ENCODE measurements at regions not wholly inside any gene's neighbourhood (a gene's known extent, or its start where the extent isn't known, plus 50 kb on each side); places are given as distances from the start of the nearest gene placed in this dataset.

DNA sequence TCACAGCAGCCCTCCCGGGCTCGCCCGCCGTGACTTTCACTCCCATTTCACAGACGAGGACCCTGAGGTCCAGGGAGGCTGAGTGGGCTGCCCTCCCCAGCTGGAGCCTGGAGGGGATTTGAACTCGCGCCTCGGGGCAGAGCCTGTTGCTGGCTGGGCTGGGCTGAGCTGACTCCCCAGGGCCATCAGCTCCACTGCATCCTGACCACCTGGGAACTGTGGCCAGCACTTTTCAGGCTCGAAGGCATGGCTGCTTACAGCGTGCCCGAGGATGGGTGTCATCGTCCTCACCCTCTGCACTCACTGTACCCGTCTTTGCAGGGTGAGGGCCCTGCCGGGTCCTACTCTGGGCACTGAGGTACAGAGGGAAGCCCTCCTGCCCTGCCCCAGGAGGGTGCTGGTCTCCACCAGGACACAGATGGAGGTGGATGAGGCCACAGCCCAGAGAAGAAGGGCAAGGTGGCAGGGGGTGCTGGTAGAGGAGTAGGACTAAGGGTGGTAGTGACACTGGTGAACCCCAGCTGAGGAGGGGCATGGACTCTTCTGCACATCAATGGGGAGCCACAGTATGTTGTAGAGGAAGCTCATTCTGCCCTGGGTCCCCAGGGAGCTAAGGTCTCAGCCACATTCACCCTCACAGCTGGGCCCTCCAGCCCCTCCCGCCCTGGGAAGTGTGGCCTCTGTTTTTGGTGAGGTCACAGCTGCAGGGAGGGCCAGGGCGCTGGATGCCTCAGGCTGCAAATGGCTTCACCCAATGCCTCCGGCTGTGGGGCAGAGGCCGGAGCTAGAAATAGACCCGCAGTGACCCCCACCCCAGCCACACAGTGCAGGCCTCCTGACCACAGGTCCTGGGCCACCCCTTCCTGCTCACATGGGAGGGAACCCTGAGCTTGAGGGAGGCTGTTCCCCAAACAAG lies 365.1 kb upstream of the SFSWAP start:
- WGBS, 2 donors = 74 to 81% methylated on average over 15 of the region's 19 CpGs
- H3K9me3 ChIP-seq (ENCODE audit: control insufficient read depth in 4 of 4, insufficient read depth in 3 of 4, low read length in 3 of 4) = no peaks in the 10 kb centered on the region
- H3K27ac ChIP-seq (ENCODE audit: low read depth in 1 of 2, low read length in 1 of 2) = no peak overlapping the region
- TF ChIP-seq, protein P1, sequence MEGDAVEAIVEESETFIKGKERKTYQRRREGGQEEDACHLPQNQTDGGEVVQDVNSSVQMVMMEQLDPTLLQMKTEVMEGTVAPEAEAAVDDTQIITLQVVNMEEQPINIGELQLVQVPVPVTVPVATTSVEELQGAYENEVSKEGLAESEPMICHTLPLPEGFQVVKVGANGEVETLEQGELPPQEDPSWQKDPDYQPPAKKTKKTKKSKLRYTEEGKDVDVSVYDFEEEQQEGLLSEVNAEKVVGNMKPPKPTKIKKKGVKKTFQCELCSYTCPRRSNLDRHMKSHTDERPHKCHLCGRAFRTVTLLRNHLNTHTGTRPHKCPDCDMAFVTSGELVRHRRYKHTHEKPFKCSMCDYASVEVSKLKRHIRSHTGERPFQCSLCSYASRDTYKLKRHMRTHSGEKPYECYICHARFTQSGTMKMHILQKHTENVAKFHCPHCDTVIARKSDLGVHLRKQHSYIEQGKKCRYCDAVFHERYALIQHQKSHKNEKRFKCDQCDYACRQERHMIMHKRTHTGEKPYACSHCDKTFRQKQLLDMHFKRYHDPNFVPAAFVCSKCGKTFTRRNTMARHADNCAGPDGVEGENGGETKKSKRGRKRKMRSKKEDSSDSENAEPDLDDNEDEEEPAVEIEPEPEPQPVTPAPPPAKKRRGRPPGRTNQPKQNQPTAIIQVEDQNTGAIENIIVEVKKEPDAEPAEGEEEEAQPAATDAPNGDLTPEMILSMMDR (IDR thresholded peaks at IDR 0.05; ENCODE audit: control extremely low read depth, extremely low read depth) = no peak
- peaks cover 0 to 20% (median 11%) of the 10 kb centered on the region in 3 donors for H3K27me3 ChIP-seq (ENCODE audit: control insufficient read depth in 3 of 3, insufficient read depth in 3 of 3, low read length in 2 of 3)
- H3K4me3 ChIP-seq = no peak overlapping the region
- no peaks in the 10 kb centered on the region for H3K36me3 ChIP-seq (ENCODE audit: control insufficient read depth in 4 of 4, insufficient read depth in 4 of 4, low read length in 4 of 4)
- H3K9ac ChIP-seq (ENCODE audit: insufficient read depth in 1 of 2, low read length in 2 of 2) = no peak overlapping the region
- ATAC-seq (ENCODE audit: insufficient read depth, low FRiP score) = no peak
- DNase-seq = no peak
- H3K4me1 ChIP-seq (ENCODE audit: control insufficient read depth in 5 of 5, insufficient read depth in 5 of 5, low read length in 5 of 5) = no peaks in the 10 kb centered on the region

DNA sequence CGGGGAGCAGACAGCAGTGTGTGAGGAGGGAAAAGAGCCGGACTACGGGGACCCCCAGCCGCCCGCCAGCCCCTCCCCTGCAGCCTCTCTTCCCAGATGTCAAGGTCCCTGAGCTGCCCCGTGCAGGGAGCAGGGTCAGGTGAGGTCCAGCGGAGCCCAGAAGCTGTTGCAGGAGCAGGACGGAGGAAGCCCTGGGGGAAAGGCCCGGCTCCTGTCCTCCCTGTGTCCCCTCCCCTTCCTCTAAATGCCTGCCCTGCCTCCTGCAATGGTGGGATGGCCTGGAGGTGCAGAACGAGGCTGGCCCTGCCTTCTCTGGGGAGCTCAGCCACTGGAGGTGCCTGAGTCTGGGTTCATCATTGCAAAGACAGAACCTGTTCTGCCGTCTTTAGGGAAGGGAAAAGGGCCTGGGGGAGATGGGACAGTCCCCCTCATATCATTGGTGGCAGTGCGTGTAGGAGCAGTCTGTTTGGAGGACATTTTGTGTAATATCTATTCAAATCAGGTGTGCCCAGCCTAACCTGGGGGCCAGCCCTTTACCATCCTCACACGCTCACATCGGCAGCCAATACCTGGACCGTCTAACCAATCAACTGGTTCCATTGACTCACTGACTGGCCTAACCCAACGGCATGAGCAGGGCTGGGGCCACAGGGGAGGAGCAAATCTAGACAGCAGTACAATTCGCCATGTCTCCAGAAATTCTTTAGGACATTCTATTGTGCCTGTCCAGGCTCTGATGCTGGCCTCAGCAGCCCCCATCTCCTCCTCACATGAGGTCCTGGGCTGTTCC lies 364.1 kb upstream of the SFSWAP start:
- Histone ChIP-seq H3K4me3 (no peak overlapping the region), H3K4me1 (ENCODE audit: control insufficient read depth in 5 of 5, insufficient read depth in 5 of 5, low read length in 5 of 5) (no peaks in the 10 kb centered on the region), H3K27ac (ENCODE audit: low read depth in 1 of 2, low read length in 1 of 2) (no peak overlapping the region), H3K27me3 (ENCODE audit: control insufficient read depth in 3 of 3, insufficient read depth in 3 of 3, low read length in 2 of 3) (peaks cover 0 to 20% (median 11%) of the 10 kb centered on the region in 3 donors), H3K9ac (ENCODE audit: insufficient read depth in 1 of 2, low read length in 2 of 2) (no peak overlapping the region), H3K9me3 (ENCODE audit: control insufficient read depth in 4 of 4, insufficient read depth in 3 of 4, low read length in 3 of 4) (peaks cover 0 to 3% (median 0%) of the 10 kb centered on the region in 4 donors), H3K36me3 (ENCODE audit: control insufficient read depth in 4 of 4, insufficient read depth in 4 of 4, low read length in 4 of 4) (no peaks in the 10 kb centered on the region)
- WGBS, 2 donors = 63 to 72% methylated on average over 12 to 17 of the region's 17 CpGs
- TF ChIP-seq, protein P1 (IDR thresholded peaks at IDR 0.05; ENCODE audit: control extremely low read depth, extremely low read depth) = no peak
- ATAC-seq (ENCODE audit: insufficient read depth, low FRiP score) = no peak
- no peak for DNase-seq

DNA sequence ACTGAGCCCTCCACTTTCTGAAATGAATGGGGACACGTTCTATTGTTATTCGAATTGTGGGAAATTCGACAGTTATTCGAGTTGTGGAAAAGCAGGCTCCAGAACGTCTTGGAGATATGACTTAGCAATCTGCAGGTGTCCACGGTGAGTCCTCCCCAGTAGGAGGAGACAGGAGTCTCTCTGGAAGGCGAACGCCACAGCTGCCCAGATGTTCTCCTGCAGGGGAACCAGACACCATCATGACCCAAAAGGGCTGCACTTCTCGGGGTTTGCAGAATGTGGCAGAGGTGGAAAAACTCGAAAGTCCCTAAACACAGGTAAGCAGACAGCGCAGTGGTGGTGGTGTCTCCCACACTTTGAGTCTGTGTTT lies 363.6 kb upstream of the SFSWAP start:
- Histone ChIP-seq H3K9ac (ENCODE audit: insufficient read depth in 1 of 2, low read length in 2 of 2) (no peak overlapping the region), H3K36me3 (ENCODE audit: control insufficient read depth in 4 of 4, insufficient read depth in 4 of 4, low read length in 4 of 4) (no peaks in the 10 kb centered on the region), H3K27me3 (ENCODE audit: control insufficient read depth in 3 of 3, insufficient read depth in 3 of 3, low read length in 2 of 3) (peaks cover 0 to 20% (median 11%) of the 10 kb centered on the region in 3 donors), H3K9me3 (ENCODE audit: control insufficient read depth in 4 of 4, insufficient read depth in 3 of 4, low read length in 3 of 4) (peaks cover 0 to 3% (median 0%) of the 10 kb centered on the region in 4 donors), H3K27ac (ENCODE audit: low read depth in 1 of 2, low read length in 1 of 2) (no peak overlapping the region), H3K4me1 (ENCODE audit: control insufficient read depth in 5 of 5, insufficient read depth in 5 of 5, low read length in 5 of 5) (no peaks in the 10 kb centered on the region), H3K4me3 (no peak overlapping the region)
- ATAC-seq (ENCODE audit: insufficient read depth, low FRiP score) (no peak), DNase-seq (no peak)
- TF ChIP-seq, protein P1 (IDR thresholded peaks at IDR 0.05; ENCODE audit: control extremely low read depth, extremely low read depth) = no peak
- 81 to 83% methylated on average over 11 of the region's 11 CpGs for WGBS, 2 donors
